ENCODE measurements at regions not wholly inside any gene's neighbourhood (a gene's known extent, or its start where the extent isn't known, plus 50 kb on each side); places are given as distances from the start of the nearest gene placed in this dataset.
A peak's percentile ranks its signal among the peaks of the same experiment; 100 is the strongest.

- Histone ChIP-seq H3K4me1 (peaks cover 56% of the 10 kb centered on the region), H3K9me3 (replicated peaks) (no peaks in the 10 kb centered on the region)
- peak; percentile 64 to 69 for DNase-seq
These were observed 142.4 kb downstream of the ZFP36L2 start for GRCh38 chr2:43083710-43084698.

GRCh38 chr2:43082903-43083677, 143.3 kb downstream of the ZFP36L2 start:
- Histone ChIP-seq H3K27ac (peak overlapping the region; percentile 4; the same call in 1 of the 2 replicates), H3K27me3 (no peaks in the 10 kb centered on the region), H3K4me3 (no peak overlapping the region), H3K4me1 (peaks cover 56% of the 10 kb centered on the region), H3K9me3 (replicated peaks) (no peaks in the 10 kb centered on the region), H3K36me3 (no peaks in the 10 kb centered on the region)
- DNase-seq = no peak

More at GRCh38 chr2:43083710-43084698, 142.4 kb downstream of the ZFP36L2 start:
- H3K36me3 ChIP-seq = no peaks in the 10 kb centered on the region
- H3K27me3 ChIP-seq = no peaks in the 10 kb centered on the region
- H3K4me3 ChIP-seq = no peak overlapping the region
- no peak overlapping the region for H3K27ac ChIP-seq

- H3K27me3 ChIP-seq = no peaks in the 10 kb centered on the region
- no peaks in the 10 kb centered on the region for H3K36me3 ChIP-seq
- H3K27ac ChIP-seq = peak overlapping the region; percentile 4; the same call in 1 of the 2 replicates
- H3K4me1 ChIP-seq = peaks cover 55% of the 10 kb centered on the region
- DNase-seq = peak; percentile 47 to 54
- no peak overlapping the region for H3K4me3 ChIP-seq
- H3K9me3 ChIP-seq (replicated peaks) = no peaks in the 10 kb centered on the region
These were observed 144.1 kb downstream of the ZFP36L2 start for GRCh38 chr2:43082111-43082894.

GRCh38 chr2:43081131-43081765, 145.2 kb downstream of the ZFP36L2 start:
- H3K9me3 ChIP-seq (replicated peaks) = no peaks in the 10 kb centered on the region
- H3K27me3 ChIP-seq = no peaks in the 10 kb centered on the region
- H3K36me3 ChIP-seq = no peaks in the 10 kb centered on the region
- DNase-seq = no peak
- no peak overlapping the region for H3K4me3 ChIP-seq
- H3K27ac ChIP-seq = no peak overlapping the region
- H3K4me1 ChIP-seq = peaks cover 47% of the 10 kb centered on the region

- no peak overlapping the region for H3K27ac ChIP-seq
- no peaks in the 10 kb centered on the region for H3K36me3 ChIP-seq
- H3K27me3 ChIP-seq = no peaks in the 10 kb centered on the region
- H3K9me3 ChIP-seq (replicated peaks) = no peaks in the 10 kb centered on the region
- peaks cover 48% of the 10 kb centered on the region for H3K4me1 ChIP-seq
- DNase-seq = no peak
- H3K4me3 ChIP-seq = no peak overlapping the region
These were observed 145.8 kb downstream of the ZFP36L2 start for GRCh38 chr2:43080571-43081021.

GRCh38 chr2:43078781-43079755, 147.3 kb downstream of the ZFP36L2 start:
- H3K27me3 ChIP-seq = no peaks in the 10 kb centered on the region
- no peak overlapping the region for H3K27ac ChIP-seq
- no peak for DNase-seq
- peaks cover 48% of the 10 kb centered on the region for H3K4me1 ChIP-seq
- H3K9me3 ChIP-seq (replicated peaks) = no peaks in the 10 kb centered on the region
- no peak overlapping the region for H3K4me3 ChIP-seq
- H3K36me3 ChIP-seq = no peaks in the 10 kb centered on the region

- Histone ChIP-seq H3K9me3 (replicated peaks) (no peaks in the 10 kb centered on the region), H3K36me3 (no peaks in the 10 kb centered on the region), H3K27ac (no peak overlapping the region), H3K4me3 (no peak overlapping the region), H3K4me1 (peaks cover 48% of the 10 kb centered on the region), H3K27me3 (no peaks in the 10 kb centered on the region)
- DNase-seq = no peak
These were observed 148.1 kb downstream of the ZFP36L2 start for GRCh38 chr2:43078301-43078700.

- no peaks in the 10 kb centered on the region for H3K36me3 ChIP-seq
- DNase-seq = no peak
- no peaks in the 10 kb centered on the region for H3K27me3 ChIP-seq
- H3K4me1 ChIP-seq = peaks cover 47% of the 10 kb centered on the region
- no peak overlapping the region for H3K4me3 ChIP-seq
- no peaks in the 10 kb centered on the region for H3K9me3 ChIP-seq (replicated peaks)
- no peak overlapping the region for H3K27ac ChIP-seq
These were observed 148.5 kb downstream of the ZFP36L2 start for GRCh38 chr2:43077876-43078275.

- Histone ChIP-seq H3K36me3 (no peaks in the 10 kb centered on the region), H3K4me3 (no peak overlapping the region), H3K9me3 (replicated peaks) (no peaks in the 10 kb centered on the region), H3K4me1 (peaks cover 46% of the 10 kb centered on the region), H3K27ac (no peak overlapping the region), H3K27me3 (no peaks in the 10 kb centered on the region)
- DNase-seq = no peak
These were observed 149.7 kb downstream of the ZFP36L2 start for GRCh38 chr2:43076676-43077075.

- Histone ChIP-seq H3K36me3 (no peaks in the 10 kb centered on the region), H3K27ac (peak overlapping the region; percentile 52), H3K4me1 (peaks cover 51% of the 10 kb centered on the region), H3K4me3 (no peak overlapping the region), H3K9me3 (replicated peaks) (no peaks in the 10 kb centered on the region), H3K27me3 (no peaks in the 10 kb centered on the region)
- DNase-seq = no peak
These were observed 150.4 kb downstream of the ZFP36L2 start for GRCh38 chr2:43075811-43076585.

GRCh38 chr2:43075054-43075593, 151.3 kb downstream of the ZFP36L2 start:
- peak overlapping the region; percentile 52 for H3K27ac ChIP-seq
- no peaks in the 10 kb centered on the region for H3K9me3 ChIP-seq (replicated peaks)
- H3K4me3 ChIP-seq = no peak overlapping the region
- H3K36me3 ChIP-seq = no peaks in the 10 kb centered on the region
- H3K4me1 ChIP-seq = peaks cover 57% of the 10 kb centered on the region
- peak; percentile 77 to 84 for DNase-seq
- H3K27me3 ChIP-seq = no peaks in the 10 kb centered on the region

GRCh38 chr2:43074592-43075053, 151.8 kb downstream of the ZFP36L2 start:
- no peaks in the 10 kb centered on the region for H3K36me3 ChIP-seq
- H3K27ac ChIP-seq = peak overlapping the region; percentile 52
- H3K4me1 ChIP-seq = peaks cover 57% of the 10 kb centered on the region
- H3K27me3 ChIP-seq = no peaks in the 10 kb centered on the region
- DNase-seq = no peak
- no peak overlapping the region for H3K4me3 ChIP-seq
- no peaks in the 10 kb centered on the region for H3K9me3 ChIP-seq (replicated peaks)

Measured in SJCRH30 (cell line).